ENCODE measurements at regions not wholly inside any gene's neighbourhood (a gene's known extent, or its start where the extent isn't known, plus 50 kb on each side); places are given as distances from the start of the nearest gene placed in this dataset.
A peak's percentile ranks its signal among the peaks of the same experiment; 100 is the strongest.

- Histone ChIP-seq H3K9me3 (replicated peaks in 1 of 2; ENCODE audit: control insufficient read depth in 2 of 2, insufficient read depth in 1 of 2, low read depth in 1 of 2, low read length in 2 of 2) (no peaks in the 10 kb centered on the region), H3K4me2 (ENCODE audit: insufficient read depth, low read length, poor library complexity, severe bottlenecking) (no peak overlapping the region), H3K9ac (ENCODE audit: low read depth, low read length, poor library complexity) (no peak overlapping the region), H3K4me3 (ENCODE audit: low read length in 2 of 2) (no peak overlapping the region), H3K27me3 (ENCODE audit: control insufficient read depth in 3 of 3, insufficient read depth in 3 of 3, low read depth in 1 of 3, low read length in 3 of 3) (no peaks in the 10 kb centered on the region), H4K8ac (ENCODE audit: low read depth, low read length) (no peak overlapping the region), H4K91ac (ENCODE audit: low read depth, low read length, poor library complexity) (no peak overlapping the region), H3K79me1 (ENCODE audit: low read depth, low read length) (no peaks in the 10 kb centered on the region), H2BK12ac (ENCODE audit: low read length) (no peak overlapping the region), H3K4ac (ENCODE audit: low read length) (no peak overlapping the region), H3K18ac (ENCODE audit: low read length) (no peak overlapping the region), H3K4me1 (ENCODE audit: control insufficient read depth in 2 of 2, insufficient read depth in 1 of 2, low read depth in 1 of 2, low read length in 2 of 2) (no peaks in the 10 kb centered on the region), H3K14ac (ENCODE audit: low read length) (no peak overlapping the region), H3K27ac (replicated peaks; ENCODE audit: low read length) (no peak overlapping the region), H2AK5ac (ENCODE audit: low read depth, low read length) (no peak overlapping the region), H2AFZ (ENCODE audit: low read length) (no peak overlapping the region), H2BK120ac (ENCODE audit: low read depth, low read length) (no peak overlapping the region), H3K23ac (ENCODE audit: low read depth, low read length, poor library complexity) (no peak overlapping the region), H2BK15ac (ENCODE audit: low read length) (no peak overlapping the region), H2BK5ac (ENCODE audit: low read length) (no peak overlapping the region), H3K36me3 (replicated peaks in 1 of 2; ENCODE audit: control insufficient read depth in 2 of 2, insufficient read depth in 2 of 2, low read length in 2 of 2) (no peaks in the 10 kb centered on the region)
- no peak for DNase-seq (ENCODE audit: low spot score)
- WGBS, 2 donors (ENCODE audit: extremely low coverage in 2 of 2, insufficient read length in 2 of 2, insufficient replicate concordance in 1 of 2): no CpG with 5 or more reads among the region's 5 CpGs
These were observed 133.8 kb downstream of the ZNF737 start for GRCh38 chr19:20431826-20432225.

- H3K9ac ChIP-seq (ENCODE audit: low read depth, low read length, poor library complexity): no peak overlapping the region
- no CpG with 5 or more reads among the region's 44 CpGs for WGBS, 2 donors (ENCODE audit: extremely low coverage in 2 of 2, insufficient read length in 2 of 2, insufficient replicate concordance in 1 of 2)
- peak overlapping the region; percentile 88 to 94 for H3K4me3 ChIP-seq (ENCODE audit: low read length in 2 of 2)
- H3K9me3 ChIP-seq (replicated peaks in 1 of 2; ENCODE audit: control insufficient read depth in 2 of 2, insufficient read depth in 1 of 2, low read depth in 1 of 2, low read length in 2 of 2): peaks cover 5 to 39% of the 10 kb centered on the region in 2 donors
- H3K4me2 ChIP-seq (ENCODE audit: insufficient read depth, low read length, poor library complexity, severe bottlenecking): peak overlapping the region; percentile 69
- H3K36me3 ChIP-seq (replicated peaks in 1 of 2; ENCODE audit: control insufficient read depth in 2 of 2, insufficient read depth in 2 of 2, low read length in 2 of 2): peaks cover 12 to 29% of the 10 kb centered on the region in 2 donors
- H4K91ac ChIP-seq (ENCODE audit: low read depth, low read length, poor library complexity): no peak overlapping the region
- no peak overlapping the region for H3K14ac ChIP-seq (ENCODE audit: low read length)
- H2BK5ac ChIP-seq (ENCODE audit: low read length): peak overlapping the region; percentile 82
- no peak overlapping the region for H3K23ac ChIP-seq (ENCODE audit: low read depth, low read length, poor library complexity)
- H3K4me1 ChIP-seq (ENCODE audit: control insufficient read depth in 2 of 2, insufficient read depth in 1 of 2, low read depth in 1 of 2, low read length in 2 of 2): peaks cover 0 to 3% of the 10 kb centered on the region in 2 donors
- peak overlapping the region; percentile 79 for H2AK5ac ChIP-seq (ENCODE audit: low read depth, low read length)
- H3K4ac ChIP-seq (ENCODE audit: low read length): no peak overlapping the region
- H3K27ac ChIP-seq (replicated peaks; ENCODE audit: low read length): peak overlapping the region; percentile 82
- H2BK12ac ChIP-seq (ENCODE audit: low read length): no peak overlapping the region
- no peak overlapping the region for H2BK15ac ChIP-seq (ENCODE audit: low read length)
- H2AFZ ChIP-seq (ENCODE audit: low read length): peak overlapping the region; percentile 79
- DNase-seq (ENCODE audit: low spot score): peak; percentile 31
- H3K79me1 ChIP-seq (ENCODE audit: low read depth, low read length): peaks cover 6% of the 10 kb centered on the region
- no peak overlapping the region for H2BK120ac ChIP-seq (ENCODE audit: low read depth, low read length)
- H3K18ac ChIP-seq (ENCODE audit: low read length): peak overlapping the region; percentile 93
- no peaks in the 10 kb centered on the region for H3K27me3 ChIP-seq (ENCODE audit: control insufficient read depth in 3 of 3, insufficient read depth in 3 of 3, low read depth in 1 of 3, low read length in 3 of 3)
- peak overlapping the region; percentile 17 for H4K8ac ChIP-seq (ENCODE audit: low read depth, low read length)
These were observed 142.0 kb downstream of the ZNF737 start for GRCh38 chr19:20423381-20424197.

- Histone ChIP-seq H3K14ac (ENCODE audit: low read length) (no peak overlapping the region), H2BK5ac (ENCODE audit: low read length) (peak overlapping the region; percentile 5), H4K8ac (ENCODE audit: low read depth, low read length) (no peak overlapping the region), H2BK120ac (ENCODE audit: low read depth, low read length) (no peak overlapping the region), H2AK5ac (ENCODE audit: low read depth, low read length) (no peak overlapping the region), H3K4ac (ENCODE audit: low read length) (no peak overlapping the region), H4K91ac (ENCODE audit: low read depth, low read length, poor library complexity) (no peak overlapping the region), H3K23ac (ENCODE audit: low read depth, low read length, poor library complexity) (no peak overlapping the region), H3K4me1 (ENCODE audit: control insufficient read depth in 2 of 2, insufficient read depth in 1 of 2, low read depth in 1 of 2, low read length in 2 of 2) (peaks cover 0 to 3% of the 10 kb centered on the region in 2 donors), H3K4me3 (ENCODE audit: low read length in 2 of 2) (peak overlapping the region in 1 of 2 donors; percentile 30), H3K18ac (ENCODE audit: low read length) (no peak overlapping the region), H2BK15ac (ENCODE audit: low read length) (no peak overlapping the region), H3K9me3 (replicated peaks in 1 of 2; ENCODE audit: control insufficient read depth in 2 of 2, insufficient read depth in 1 of 2, low read depth in 1 of 2, low read length in 2 of 2) (peaks cover 5 to 45% of the 10 kb centered on the region in 2 donors), H2AFZ (ENCODE audit: low read length) (no peak overlapping the region), H3K9ac (ENCODE audit: low read depth, low read length, poor library complexity) (no peak overlapping the region), H3K4me2 (ENCODE audit: insufficient read depth, low read length, poor library complexity, severe bottlenecking) (peak overlapping the region; percentile 40), H3K27ac (replicated peaks; ENCODE audit: low read length) (peak overlapping the region; percentile 89), H3K27me3 (ENCODE audit: control insufficient read depth in 3 of 3, insufficient read depth in 3 of 3, low read depth in 1 of 3, low read length in 3 of 3) (no peaks in the 10 kb centered on the region), H2BK12ac (ENCODE audit: low read length) (no peak overlapping the region), H3K36me3 (replicated peaks in 1 of 2; ENCODE audit: control insufficient read depth in 2 of 2, insufficient read depth in 2 of 2, low read length in 2 of 2) (peaks cover 13 to 35% of the 10 kb centered on the region in 2 donors), H3K79me1 (ENCODE audit: low read depth, low read length) (peaks cover 6% of the 10 kb centered on the region)
- no CpG with 5 or more reads among the region's 22 CpGs for WGBS, 2 donors (ENCODE audit: extremely low coverage in 2 of 2, insufficient read length in 2 of 2, insufficient replicate concordance in 1 of 2)
- DNase-seq (ENCODE audit: low spot score): peak; percentile 46
These were observed 143.1 kb downstream of the ZNF737 start for GRCh38 chr19:20422216-20423205.

Data from neuronal stem cell (in vitro differentiated cells).